IMR-90 (cell line): ENCODE measurements at regions not wholly inside any gene's neighbourhood (a gene's known extent, or its start where the extent isn't known, plus 50 kb on each side); places are given as distances from the start of the nearest gene placed in this dataset.

ENCODE experiments used
- CEBPB ChIP-seq: IDR thresholded peaks from 2 replicates; pipeline ENCODE4 v1.6.1; 2012; ENCODE audit warnings: low read depth, low read length, improper control_type of control experiment
- CHD1 ChIP-seq: IDR thresholded peaks from 2 replicates; pipeline ENCODE4 v1.6.1; 2012; ENCODE audit warnings: low read depth, low read length, improper control_type of control experiment
- CTCF ChIP-seq: conservative IDR thresholded peaks from 2 replicates; pipeline ENCODE4 v1.5.1; 2012; ENCODE audit warnings: mild to moderate bottlenecking, low read depth, low read length, improper control_type of control experiment
- ELK1 ChIP-seq: fragments of 150-350 bp; IDR thresholded peaks from 2 replicates; pipeline ENCODE4 v1.6.1; 2016; ENCODE audit warnings: low read depth, mild to moderate bottlenecking, low read length, moderate library complexity, borderline replicate concordance
- MAFK ChIP-seq: IDR thresholded peaks from 2 replicates; pipeline ENCODE4 v1.6.1; 2012; ENCODE audit warnings: low read depth, low read length, improper control_type of control experiment
- MAZ ChIP-seq: IDR thresholded peaks from 2 replicates; pipeline ENCODE4 v1.6.1; 2012; ENCODE audit warnings: low read depth, mild to moderate bottlenecking, low read length, improper control_type of control experiment, moderate library complexity, borderline replicate concordance
- MXI1 ChIP-seq: IDR thresholded peaks from 2 replicates; pipeline ENCODE4 v1.6.1; 2012; ENCODE audit warnings: low read depth, mild to moderate bottlenecking, low read length, moderate library complexity, borderline replicate concordance
- POLR2A ChIP-seq: IDR thresholded peaks from 2 replicates; pipeline ENCODE4 v1.6.1; 2012; ENCODE audit warnings: mild to moderate bottlenecking, low read depth, low read length
- RAD21 ChIP-seq: IDR thresholded peaks from 2 replicates; pipeline ENCODE4 v1.6.1; 2012; ENCODE audit warnings: low read length, improper control_type of control experiment
- SMC3 ChIP-seq: fragments of 150-350 bp; IDR thresholded peaks from 2 replicates; pipeline ENCODE4 v1.6.1; 2016; ENCODE audit warnings: low read depth, mild to moderate bottlenecking, antibody characterized with exemption, low read length, moderate library complexity
- USF2 ChIP-seq: fragments of 150-350 bp; IDR thresholded peaks from 2 replicates; pipeline ENCODE4 v1.6.1; 2017; ENCODE audit warnings: mild to moderate bottlenecking, antibody characterized with exemption, low read length, low read depth

GRCh38 chr12:61397668-61398067 lies 862.5 kb upstream of the USP15 start:
- TF ChIP-seq CTCF (no peak), POLR2A (no peak), USF2 (no peak), RAD21 (no peak), CHD1 (no peak), MXI1 (no peak), SMC3 (no peak), MAFK (no peak), ELK1 (no peak), MAZ (no peak), CEBPB (no peak)
